Adrenal gland (tissue), 9 donors: ENCODE measurements at regions not wholly inside any gene's neighbourhood (a gene's known extent, or its start where the extent isn't known, plus 50 kb on each side); places are given as distances from the start of the nearest gene placed in this dataset.

Experiments
- DNase-seq, 7 donors: peaks; one replicate each; pipeline ENCODE4 v3.0.0-alpha.2; 2019 to 2020
- H3K27ac ChIP-seq, 5 donors: fragments of 200-600 bp; sonication (generic) in 4 of 5; 1 replicate in 3 of 5; 2 replicates in 2 of 5; pipeline versions ENCODE4 v1.5.1 to v1.8.0; 2016 to 2020; ENCODE audit warnings: mild to moderate bottlenecking in 1 of 5
- H3K27me3 ChIP-seq: fragments of 200-600 bp; 2 replicates; pipeline ENCODE4 v1.8.0; 2021
- H3K36me3 ChIP-seq, 2 donors: fragments of 200-600 bp; replicated peaks in 1 of 2; 1 replicate in 1 of 2; 2 replicates in 1 of 2; pipeline versions ENCODE4 v1.5.1 to v1.8.0; 2018 to 2022
- H3K4me1 ChIP-seq, 2 donors: fragments of 200-600 bp; replicated peaks in 1 of 2; 1 replicate in 1 of 2; 2 replicates in 1 of 2; pipeline versions ENCODE4 v1.5.1 to v1.8.0; 2018 to 2021
- H3K4me3 ChIP-seq, 4 donors: fragments of 200-600 bp; sonication (generic) in 3 of 4; one replicate each; pipeline ENCODE4 v1.5.1; 2016 to 2018
- H3K9me3 ChIP-seq, 3 donors: fragments of 200-600 bp; sonication (generic) in 1 of 3; replicated peaks in 1 of 3; 1 replicate in 2 of 3; 2 replicates in 1 of 3; pipeline versions ENCODE4 v1.5.1 to v1.8.0; 2016 to 2021
- POLR2A ChIP-seq, 2 donors: fragments of 450-650 bp; IDR thresholded peaks; one replicate each; pipeline ENCODE4 v1.6.1; 2017; ENCODE audit warnings: antibody characterized with exemption in 2 of 2, mild to moderate bottlenecking in 2 of 2, moderate library complexity in 1 of 2
- WGBS, 4 donors: extraction: QIAGEN DNeasy Blood & Tissue Kit in 2 of 4; methylation state at CpG; one replicate each; pipeline versions ENCODE4 v1.1.5 to v1.1.7; 2013 to 2017; 5-methylcytosine and 5-hydroxymethylcytosine counted together
- intact Hi-C, 2 donors: fragments of 100-400 bp; cut with DNase I; formaldehyde crosslinking; loops; one replicate each; pipeline versions ENCODE4 v1.14.1 to v1.15.0; 2022 to 2023
- TF ChIP-seq, protein P1 (sequence below), 6 experiments: fragments of 450-650 bp in 4 of 6; fragments of 200-600 bp in 2 of 6; sonication (generic) in 1 of 6; IDR thresholded peaks; 1 replicate in 5 of 6; 2 replicates in 1 of 6; pipeline versions ENCODE4 v1.5.1 to v1.8.0; 2016 to 2021; ENCODE audit warnings: antibody characterized with exemption in 6 of 6, mild to moderate bottlenecking in 2 of 6, moderate library complexity in 1 of 6
- donor health status: healthy with polysubstance abuse.
- donor health status: Bipolar disorder and iron deficiency.
- donor health status: DM: yes; HTN: yes; CAD: no.
- donor health status: DM: no; HTN: no; CAD: no.
- donor health status: DM: no; HTN: no; CAD: no.

DNA sequence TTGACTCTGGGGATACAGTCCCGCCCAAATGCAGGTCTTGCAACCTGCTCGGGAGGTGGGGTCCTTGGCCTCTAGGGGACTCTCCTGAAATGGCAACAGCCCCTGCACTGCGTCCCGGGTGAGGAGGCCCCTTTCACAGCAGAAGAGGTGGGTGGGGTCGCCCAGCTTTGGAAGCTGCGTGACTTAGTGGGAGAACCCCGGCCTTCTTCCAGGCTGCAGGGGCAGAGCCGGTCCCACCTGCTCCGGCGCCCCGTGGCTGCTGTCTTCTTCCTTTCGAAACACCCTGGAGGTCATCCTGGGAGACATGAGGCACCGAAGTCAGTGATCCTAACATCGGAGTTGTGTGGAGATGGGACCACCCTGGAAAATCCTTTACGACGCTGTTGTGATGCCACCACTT is 103.7 kb upstream of the ADRA2C start:
- Histone ChIP-seq H3K9me3 (peaks cover 0 to 3% (median 0%) of the 10 kb centered on the region in 3 donors), H3K27me3 (no peaks in the 10 kb centered on the region), H3K36me3 (no peaks in the 10 kb centered on the region), H3K4me3 (no peak overlapping the region), H3K4me1 (no peaks in the 10 kb centered on the region), H3K27ac (no peak overlapping the region)
- intact Hi-C loops = no loop called here
- no peak for DNase-seq
- WGBS, 4 donors = 79 to 88% (median 81%) methylated on average over 7 to 16 of the region's 16 CpGs
- TF ChIP-seq, protein P1, sequence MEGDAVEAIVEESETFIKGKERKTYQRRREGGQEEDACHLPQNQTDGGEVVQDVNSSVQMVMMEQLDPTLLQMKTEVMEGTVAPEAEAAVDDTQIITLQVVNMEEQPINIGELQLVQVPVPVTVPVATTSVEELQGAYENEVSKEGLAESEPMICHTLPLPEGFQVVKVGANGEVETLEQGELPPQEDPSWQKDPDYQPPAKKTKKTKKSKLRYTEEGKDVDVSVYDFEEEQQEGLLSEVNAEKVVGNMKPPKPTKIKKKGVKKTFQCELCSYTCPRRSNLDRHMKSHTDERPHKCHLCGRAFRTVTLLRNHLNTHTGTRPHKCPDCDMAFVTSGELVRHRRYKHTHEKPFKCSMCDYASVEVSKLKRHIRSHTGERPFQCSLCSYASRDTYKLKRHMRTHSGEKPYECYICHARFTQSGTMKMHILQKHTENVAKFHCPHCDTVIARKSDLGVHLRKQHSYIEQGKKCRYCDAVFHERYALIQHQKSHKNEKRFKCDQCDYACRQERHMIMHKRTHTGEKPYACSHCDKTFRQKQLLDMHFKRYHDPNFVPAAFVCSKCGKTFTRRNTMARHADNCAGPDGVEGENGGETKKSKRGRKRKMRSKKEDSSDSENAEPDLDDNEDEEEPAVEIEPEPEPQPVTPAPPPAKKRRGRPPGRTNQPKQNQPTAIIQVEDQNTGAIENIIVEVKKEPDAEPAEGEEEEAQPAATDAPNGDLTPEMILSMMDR (IDR thresholded peaks at IDR 0.05) = no peak
- TF ChIP-seq POLR2A (IDR thresholded peaks at IDR 0.05) = no peak

DNA sequence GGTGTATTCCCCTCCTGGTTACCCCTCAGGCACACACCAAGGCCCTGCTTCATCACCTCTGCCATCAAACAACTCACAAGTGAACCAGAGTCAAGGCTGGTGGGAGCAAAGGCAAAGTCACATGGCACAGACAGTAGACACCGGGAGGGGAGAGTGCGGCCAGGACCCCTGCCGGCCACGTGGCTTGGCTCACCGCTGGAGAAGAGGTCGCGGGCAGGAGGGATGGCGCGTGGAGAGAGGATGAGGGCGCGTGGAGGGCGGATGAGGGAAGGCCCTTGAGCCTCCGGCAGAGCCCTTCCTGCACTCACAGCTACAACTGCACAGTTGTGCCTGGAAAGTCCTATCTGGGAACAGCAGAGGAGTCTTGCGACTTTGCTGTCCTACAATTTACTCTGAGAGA is 104.2 kb upstream of the ADRA2C start:
- Histone ChIP-seq H3K9me3 (no peaks in the 10 kb centered on the region), H3K36me3 (no peaks in the 10 kb centered on the region), H3K27me3 (no peaks in the 10 kb centered on the region), H3K4me3 (no peak overlapping the region), H3K27ac (no peak overlapping the region), H3K4me1 (no peaks in the 10 kb centered on the region)
- DNase-seq = no peak
- WGBS, 4 donors = 53 to 71% (median 67%) methylated on average over 14 of the region's 14 CpGs
- TF ChIP-seq POLR2A (IDR thresholded peaks at IDR 0.05) = no peak
- TF ChIP-seq, protein P1 (IDR thresholded peaks at IDR 0.05) = no peak
- intact Hi-C loops = no loop called here

DNA sequence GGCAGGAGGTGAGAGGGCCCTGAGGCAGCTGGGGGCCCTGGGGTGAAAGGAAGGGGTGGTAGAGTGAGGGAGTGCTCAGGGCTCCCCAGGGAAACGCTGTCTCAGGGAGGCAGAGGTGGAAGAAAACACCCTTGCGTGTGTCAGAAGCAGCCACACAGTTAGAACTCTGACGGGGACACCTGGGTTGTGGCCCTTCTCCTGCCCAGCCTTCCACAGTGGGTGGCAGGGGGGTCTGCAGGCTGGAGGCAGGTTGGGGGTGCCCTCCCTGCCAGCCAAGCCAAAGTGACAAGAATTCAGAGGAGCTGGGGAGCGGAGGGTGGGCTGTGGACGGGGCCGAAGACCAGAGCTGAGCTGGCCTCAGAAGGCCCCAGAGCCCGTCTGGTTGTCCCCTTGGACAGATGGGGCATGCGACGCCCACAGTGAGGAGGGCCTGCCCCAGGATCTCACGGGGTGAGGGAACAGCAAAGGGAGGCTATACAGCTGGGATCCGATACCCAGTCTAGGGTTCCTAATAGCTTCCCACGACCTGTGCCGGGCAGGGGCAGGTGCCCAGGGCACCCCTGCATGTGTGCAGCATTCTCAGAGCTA is 105.2 kb upstream of the ADRA2C start:
- Histone ChIP-seq H3K4me1 (no peaks in the 10 kb centered on the region), H3K27ac (no peak overlapping the region), H3K9me3 (no peaks in the 10 kb centered on the region), H3K36me3 (no peaks in the 10 kb centered on the region), H3K4me3 (no peak overlapping the region), H3K27me3 (no peaks in the 10 kb centered on the region)
- DNase-seq = no peak
- TF ChIP-seq, protein P1 (IDR thresholded peaks at IDR 0.05) = no peak
- no peak for TF ChIP-seq POLR2A (IDR thresholded peaks at IDR 0.05)
- intact Hi-C loops = no loop called here
- 82 to 90% (median 84%) methylated on average over 8 to 13 of the region's 13 CpGs for WGBS, 4 donors

DNA sequence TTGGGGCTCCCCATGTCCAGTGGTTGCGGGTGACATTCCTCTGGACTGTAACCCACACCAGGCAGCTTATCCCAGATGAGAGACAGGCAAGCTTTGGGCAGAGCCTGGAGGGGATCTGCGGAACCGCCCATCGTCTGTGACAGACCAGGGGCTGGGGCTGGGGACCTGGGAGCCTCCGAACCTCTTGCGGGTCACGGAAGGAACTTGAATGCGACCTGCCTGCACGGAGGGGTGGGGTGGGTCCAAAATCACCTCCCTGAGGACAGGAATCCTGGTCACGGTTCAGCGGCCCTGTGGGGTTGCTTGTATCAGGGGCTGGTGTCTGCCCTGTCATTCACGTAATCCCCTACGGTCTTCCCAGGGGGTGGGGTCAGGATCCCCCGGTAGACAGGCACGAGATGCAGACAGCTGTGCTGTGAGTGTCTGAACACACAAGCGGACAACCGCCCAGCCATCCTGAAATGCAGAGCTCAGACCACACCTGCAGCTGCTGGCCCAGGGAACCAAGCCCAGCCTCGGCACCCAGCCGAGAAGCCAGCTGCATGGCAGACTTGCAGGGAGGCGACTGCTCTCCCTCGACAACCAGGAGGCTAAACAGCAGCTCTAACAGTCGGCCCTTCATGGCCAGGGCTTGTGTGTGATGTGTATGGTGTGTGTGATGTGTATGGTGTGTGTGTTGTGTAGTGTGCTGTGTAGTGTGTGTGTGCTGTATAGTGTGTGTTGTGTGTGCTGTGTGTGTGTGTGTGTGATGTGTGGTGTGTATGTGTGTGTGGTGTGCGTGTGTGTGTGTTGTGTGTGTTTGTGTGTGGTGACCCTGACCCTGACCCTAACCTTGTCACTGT is 105.9 kb upstream of the ADRA2C start:
- no peaks in the 10 kb centered on the region for H3K27me3 ChIP-seq
- no peaks in the 10 kb centered on the region for H3K9me3 ChIP-seq
- TF ChIP-seq, protein P1 (IDR thresholded peaks at IDR 0.05) = no peak
- TF ChIP-seq POLR2A (IDR thresholded peaks at IDR 0.05) = no peak
- 51 to 76% (median 68%) methylated on average over 5 to 23 of the region's 23 CpGs for WGBS, 4 donors
- no peaks in the 10 kb centered on the region for H3K36me3 ChIP-seq
- H3K4me1 ChIP-seq = no peaks in the 10 kb centered on the region
- no peak overlapping the region for H3K27ac ChIP-seq
- no peak for DNase-seq
- no peak overlapping the region for H3K4me3 ChIP-seq
- intact Hi-C loops = no loop called here
